GM19351 (cell line): ENCODE measurements at regions not wholly inside any gene's neighbourhood (a gene's known extent, or its start where the extent isn't known, plus 50 kb on each side); places are given as distances from the start of the nearest gene placed in this dataset.
"Not testable (repeated sequence)": the region's sequence is repeated elsewhere in the genome, so short reads cannot be mapped to it uniquely, and the experiment has no call there.

Source experiments
- ATAC-seq: cut with Tn5 transposase; IDR thresholded peaks from one replicate; pipeline ENCODE4 v1.9.1; 2021; ENCODE audit warnings: mild to moderate bottlenecking, moderate library complexity; ENCODE audit not compliant: unreplicated experiment

- no peak for ATAC-seq
Observed at GRCh38 chr12:89192429-89192828, 159.9 kb downstream of the DUSP6 start.

DNA sequence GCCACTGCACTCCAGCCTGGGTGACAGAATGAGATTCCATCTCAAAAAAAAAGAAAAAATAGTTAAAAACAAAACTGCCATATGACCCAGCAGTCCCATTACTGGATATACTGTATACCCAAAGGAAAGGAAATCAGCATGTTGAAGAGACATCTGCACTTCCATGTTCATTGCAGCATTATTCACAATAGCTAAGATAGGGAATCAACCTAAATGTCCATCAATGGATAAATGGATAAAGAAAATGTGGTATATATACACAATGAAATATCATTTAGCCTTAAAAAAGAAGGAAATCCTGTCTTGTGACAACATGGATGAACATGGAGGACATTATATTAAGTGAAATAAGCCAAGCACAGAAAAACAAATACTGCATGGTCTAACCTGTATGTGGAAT lies 160.7 kb downstream of the DUSP6 start:
- not testable (repeated sequence) for ATAC-seq

- ATAC-seq: no peak
Observed at GRCh38 chr12:89189448-89189847, 162.9 kb downstream of the DUSP6 start.

- no peak for ATAC-seq
Observed at GRCh38 chr12:89187507-89187906, 164.8 kb downstream of the DUSP6 start.

DNA sequence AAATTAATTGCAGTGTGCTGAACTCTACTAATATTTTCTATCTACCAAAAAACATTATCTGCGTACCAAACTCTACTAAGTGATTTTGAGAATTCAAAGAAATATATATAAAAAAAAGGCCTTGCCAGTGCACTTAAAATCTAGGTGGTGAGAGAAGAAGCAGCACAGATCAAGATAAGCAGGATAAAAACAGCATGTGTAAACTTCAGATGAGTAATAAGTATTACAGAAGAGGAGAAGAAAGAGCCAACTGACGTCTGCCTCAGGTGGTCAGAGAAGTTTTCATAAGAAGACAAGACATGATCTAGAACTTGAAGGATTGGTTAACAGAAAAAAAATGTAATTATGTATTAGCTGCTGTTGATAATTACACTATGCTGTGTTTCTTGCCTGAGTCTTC lies 166.4 kb downstream of the DUSP6 start:
- ATAC-seq: no peak

GRCh38 chr12:89185181-89185580 lies 167.1 kb downstream of the DUSP6 start:
- ATAC-seq: no peak

- ATAC-seq: no peak
Observed at GRCh38 chr12:89183985-89184435, 168.3 kb downstream of the DUSP6 start.

GRCh38 chr12:89181271-89181920 lies 170.9 kb downstream of the DUSP6 start:
- no peak for ATAC-seq

DNA sequence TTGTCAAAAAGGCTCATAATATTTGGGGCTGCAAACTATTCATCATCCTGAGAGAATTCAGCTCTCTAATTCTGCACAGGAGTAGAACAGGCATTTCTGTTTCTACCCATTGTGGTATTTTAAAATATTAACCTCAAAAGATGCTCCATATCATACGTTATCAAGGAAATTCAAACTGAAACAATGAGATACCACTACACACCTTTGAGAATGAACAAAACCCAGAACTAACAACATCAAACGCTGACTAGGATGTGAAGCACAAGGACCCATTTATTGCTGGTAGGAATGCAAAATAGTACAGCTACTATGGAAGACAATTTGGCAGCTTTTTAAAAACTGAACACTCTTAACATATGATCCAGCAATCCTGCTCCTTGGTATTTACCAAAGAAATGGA lies 171.8 kb downstream of the DUSP6 start:
- no peak for ATAC-seq

- no peak for ATAC-seq
Observed at GRCh38 chr12:89179983-89180382, 172.3 kb downstream of the DUSP6 start.

- no peak for ATAC-seq
Observed at GRCh38 chr12:89179245-89179644, 173.1 kb downstream of the DUSP6 start.

DNA sequence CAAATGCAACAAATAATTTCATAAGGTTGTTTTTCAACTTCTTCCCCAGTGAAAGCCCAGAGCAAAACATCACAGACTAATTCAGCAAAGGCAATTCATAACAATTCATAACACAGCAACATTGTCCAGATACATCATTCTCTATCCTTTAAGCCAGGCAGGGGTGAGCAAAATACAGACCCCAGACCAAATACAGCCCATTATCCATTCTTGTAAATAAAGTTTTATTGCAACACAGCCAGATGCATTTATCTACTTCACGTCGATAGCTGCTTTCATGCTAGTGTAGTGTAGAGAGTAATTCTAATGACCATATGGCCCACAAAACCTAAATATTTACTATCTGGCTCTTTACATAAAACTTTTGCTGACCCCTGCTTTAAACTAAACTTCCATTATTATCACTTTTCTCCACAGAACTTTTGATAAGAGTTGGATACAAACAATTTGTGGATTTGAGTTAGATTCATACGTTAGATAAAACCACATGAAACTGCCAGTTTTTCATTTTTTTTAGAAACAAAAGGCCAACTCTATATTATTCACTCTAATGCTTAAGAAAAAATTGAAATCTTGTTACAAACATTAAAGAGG lies 174.4 kb downstream of the DUSP6 start:
- no peak for ATAC-seq

GRCh38 chr12:89176676-89177075 lies 175.6 kb downstream of the DUSP6 start:
- no peak for ATAC-seq

DNA sequence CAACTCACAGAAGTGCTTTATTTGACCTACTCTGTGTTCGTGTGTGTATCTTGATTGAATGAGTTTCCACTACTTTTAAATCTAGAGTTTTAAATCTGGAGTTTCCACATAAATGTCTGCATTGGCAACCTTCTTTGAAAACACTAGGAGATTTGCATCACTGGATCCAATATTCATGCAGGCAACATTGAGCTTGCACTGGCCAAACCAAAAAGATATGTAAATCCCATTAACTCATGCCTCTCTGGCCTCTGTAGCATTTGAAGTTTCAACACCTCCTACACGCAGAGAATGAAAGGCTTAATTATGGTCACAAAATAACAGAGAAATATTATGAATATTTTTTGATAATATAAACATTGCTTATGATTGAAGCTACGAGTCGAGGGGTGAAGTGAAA lies 178.6 kb downstream of the DUSP6 start:
- no peak for ATAC-seq

DNA sequence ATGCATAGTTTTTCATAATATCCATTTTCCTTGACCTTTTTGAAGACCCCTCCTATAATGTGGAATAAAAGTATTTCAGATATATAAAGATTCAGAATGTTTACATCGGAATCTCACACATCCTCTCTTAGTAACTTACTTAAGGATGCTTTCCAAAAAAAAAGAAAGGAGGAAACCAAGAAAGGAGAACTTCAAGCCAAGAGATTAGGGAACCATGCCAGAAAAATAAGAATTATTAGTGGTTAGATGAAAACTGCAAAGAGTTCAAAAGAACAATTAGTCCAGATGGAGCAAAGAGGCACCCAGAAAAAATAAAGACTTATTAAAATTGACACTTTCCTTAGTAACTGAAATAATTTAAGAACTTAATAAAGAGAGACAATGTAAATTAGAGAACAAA lies 179.2 kb downstream of the DUSP6 start:
- ATAC-seq: no peak

- ATAC-seq: no peak
Observed at GRCh38 chr12:89172224-89172623, 180.1 kb downstream of the DUSP6 start.

DNA sequence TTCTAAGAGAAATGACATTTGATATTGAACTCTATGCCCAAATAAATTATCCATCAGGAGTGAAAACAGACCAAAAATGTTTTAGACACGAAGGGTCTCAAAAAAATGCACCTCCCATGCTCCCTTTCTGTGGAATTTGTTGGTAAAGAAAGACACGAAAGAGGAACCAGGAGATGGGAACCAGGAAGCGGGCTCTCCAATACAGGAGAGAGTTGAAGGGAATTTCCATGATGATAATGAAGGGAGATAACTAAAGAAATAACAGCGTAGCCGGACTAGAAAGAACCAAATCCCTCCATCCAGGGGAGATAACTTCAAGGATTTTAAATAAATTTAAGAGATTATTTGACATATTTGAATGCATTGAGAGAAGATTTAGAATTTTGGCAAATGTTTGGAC lies 183.0 kb downstream of the DUSP6 start:
- ATAC-seq: no peak

GRCh38 chr12:89167986-89168385 lies 184.3 kb downstream of the DUSP6 start:
- ATAC-seq: no peak

DNA sequence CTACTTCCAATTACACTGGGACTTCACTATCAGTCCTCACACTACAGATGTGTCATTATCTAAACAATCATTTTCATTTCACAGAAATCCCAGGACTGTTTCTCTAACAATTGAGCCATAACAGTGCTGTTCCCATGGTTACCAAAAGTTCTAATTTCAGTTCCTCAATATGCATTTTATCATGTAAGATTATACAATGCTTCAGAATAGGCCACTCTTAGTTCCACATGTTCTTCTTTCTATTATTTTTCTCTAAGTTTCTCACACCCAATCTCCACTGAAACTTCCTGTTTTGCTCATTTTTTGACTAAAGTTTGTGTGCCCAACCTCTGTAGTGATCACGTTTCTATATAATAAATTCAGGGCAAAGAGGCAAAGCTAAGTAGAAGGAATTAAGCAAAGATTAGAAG lies 185.8 kb downstream of the DUSP6 start:
- peak; percentile 95 for ATAC-seq

- no peak for ATAC-seq
Observed at GRCh38 chr12:89166121-89166520, 186.2 kb downstream of the DUSP6 start.

DNA sequence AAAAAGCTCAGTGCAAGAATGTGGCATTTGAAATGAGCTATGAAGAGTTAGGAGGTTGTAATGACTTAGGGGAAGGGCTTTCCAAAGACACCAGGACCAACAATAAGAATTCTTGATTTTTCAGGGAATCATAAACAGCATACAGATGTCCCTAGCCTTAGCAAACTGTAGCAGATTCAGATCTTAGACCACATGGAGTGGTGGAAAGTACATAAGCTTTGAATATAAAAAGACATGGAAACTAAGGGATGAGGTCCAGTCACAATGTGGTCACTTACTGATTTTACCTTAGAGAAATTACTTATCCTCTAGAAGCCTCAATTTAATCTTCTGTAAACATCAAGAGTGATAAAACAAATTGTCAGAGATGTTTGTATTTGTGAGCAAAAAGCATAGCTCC lies 186.6 kb downstream of the DUSP6 start:
- no peak for ATAC-seq

DNA sequence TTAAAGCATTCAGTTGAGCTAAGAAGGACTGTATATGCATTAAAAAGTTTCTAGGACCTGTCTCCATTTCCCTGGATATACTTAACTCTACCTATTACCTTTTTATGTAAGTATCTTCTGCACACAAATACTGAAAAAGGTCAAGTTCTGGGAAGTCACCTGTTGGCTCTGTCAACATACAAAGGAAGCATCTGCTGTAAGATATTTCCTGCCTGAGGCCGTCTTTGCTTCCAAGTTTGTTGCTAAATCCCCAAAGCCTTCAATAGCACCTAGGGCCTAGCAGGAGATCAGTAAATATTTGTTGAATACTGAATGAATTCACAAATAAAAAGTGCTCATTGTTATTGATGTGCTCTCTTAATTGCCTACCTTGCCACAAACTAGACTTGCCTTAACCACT lies 188.4 kb downstream of the DUSP6 start:
- no peak for ATAC-seq
